ENCODE measurements at regions not wholly inside any gene's neighbourhood (a gene's known extent, or its start where the extent isn't known, plus 50 kb on each side); places are given as distances from the start of the nearest gene placed in this dataset.
A peak's percentile ranks its signal among the peaks of the same experiment; 100 is the strongest.

DNA sequence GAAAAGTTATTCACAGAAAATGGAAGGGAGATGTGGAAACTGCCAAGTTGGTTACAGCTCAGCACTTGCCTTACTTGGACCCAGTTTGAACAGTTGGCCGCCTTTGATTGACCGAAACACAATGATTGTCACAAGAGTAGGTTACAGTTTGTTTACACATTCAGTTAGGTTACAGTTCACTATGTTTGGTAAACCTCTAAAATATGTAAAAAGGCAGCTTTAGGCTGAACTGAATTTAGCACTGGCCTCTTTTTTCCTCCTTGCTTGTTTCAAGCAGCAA lies 116.2 kb downstream of the OLIG3 start:
- no peak for DNase-seq
- no peaks in the 10 kb centered on the region for H3K36me3 ChIP-seq (replicated peaks)
- H3K4me3 ChIP-seq (ENCODE audit: low read depth, low read length): no peak overlapping the region
- TF ChIP-seq, protein P1, sequence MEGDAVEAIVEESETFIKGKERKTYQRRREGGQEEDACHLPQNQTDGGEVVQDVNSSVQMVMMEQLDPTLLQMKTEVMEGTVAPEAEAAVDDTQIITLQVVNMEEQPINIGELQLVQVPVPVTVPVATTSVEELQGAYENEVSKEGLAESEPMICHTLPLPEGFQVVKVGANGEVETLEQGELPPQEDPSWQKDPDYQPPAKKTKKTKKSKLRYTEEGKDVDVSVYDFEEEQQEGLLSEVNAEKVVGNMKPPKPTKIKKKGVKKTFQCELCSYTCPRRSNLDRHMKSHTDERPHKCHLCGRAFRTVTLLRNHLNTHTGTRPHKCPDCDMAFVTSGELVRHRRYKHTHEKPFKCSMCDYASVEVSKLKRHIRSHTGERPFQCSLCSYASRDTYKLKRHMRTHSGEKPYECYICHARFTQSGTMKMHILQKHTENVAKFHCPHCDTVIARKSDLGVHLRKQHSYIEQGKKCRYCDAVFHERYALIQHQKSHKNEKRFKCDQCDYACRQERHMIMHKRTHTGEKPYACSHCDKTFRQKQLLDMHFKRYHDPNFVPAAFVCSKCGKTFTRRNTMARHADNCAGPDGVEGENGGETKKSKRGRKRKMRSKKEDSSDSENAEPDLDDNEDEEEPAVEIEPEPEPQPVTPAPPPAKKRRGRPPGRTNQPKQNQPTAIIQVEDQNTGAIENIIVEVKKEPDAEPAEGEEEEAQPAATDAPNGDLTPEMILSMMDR (IDR thresholded peaks at IDR 0.05; ENCODE audit: low read depth, low read length, missing control alignments): no peak
- no peaks in the 10 kb centered on the region for H3K27me3 ChIP-seq (replicated peaks)
- in situ Hi-C loops (cut with HindIII; ENCODE audit: low pct_ligation_motif_present, low sequenced_read_pairs): no loop called here
- no peak overlapping the region for H3K27ac ChIP-seq

- in situ Hi-C loops (cut with HindIII; ENCODE audit: low pct_ligation_motif_present, low sequenced_read_pairs): no loop called here
- TF ChIP-seq, protein P1 (IDR thresholded peaks at IDR 0.05; ENCODE audit: low read depth, low read length, missing control alignments): no peak
- DNase-seq: no peak
These were observed 120.9 kb downstream of the OLIG3 start for GRCh38 chr6:137373296-137373695.

DNA sequence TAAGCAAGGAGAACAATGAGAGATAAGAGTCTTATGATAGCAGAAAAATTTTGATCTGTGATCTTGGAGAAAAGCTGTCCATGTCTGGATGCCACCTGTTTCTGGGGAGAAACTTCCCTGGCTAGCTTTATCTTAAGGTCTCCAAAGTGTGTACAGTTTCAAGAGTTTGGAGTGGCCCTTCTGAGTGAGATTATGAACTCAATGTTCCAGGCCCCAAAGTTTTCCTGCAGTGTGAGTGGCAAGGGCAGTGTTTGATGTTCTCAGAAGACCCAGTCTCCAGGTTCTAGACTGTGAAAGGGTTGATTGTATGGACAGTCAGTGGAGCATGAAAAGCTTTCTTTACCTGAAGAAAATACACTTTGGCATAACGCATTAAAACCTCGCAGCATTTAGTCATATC lies 121.7 kb downstream of the OLIG3 start:
- Histone ChIP-seq H3K27me3 (replicated peaks) (no peaks in the 10 kb centered on the region), H3K4me3 (ENCODE audit: low read depth, low read length) (no peak overlapping the region), H3K36me3 (replicated peaks) (no peaks in the 10 kb centered on the region), H3K27ac (no peak overlapping the region)
- in situ Hi-C loops (cut with HindIII; ENCODE audit: low pct_ligation_motif_present, low sequenced_read_pairs): no loop called here
- DNase-seq: no peak
- TF ChIP-seq, protein P1 (IDR thresholded peaks at IDR 0.05; ENCODE audit: low read depth, low read length, missing control alignments): no peak

More at GRCh38 chr6:137373296-137373695, 120.9 kb downstream of the OLIG3 start:
- Histone ChIP-seq H3K4me3 (ENCODE audit: low read depth, low read length) (no peak overlapping the region), H3K36me3 (replicated peaks) (no peaks in the 10 kb centered on the region), H3K27me3 (replicated peaks) (no peaks in the 10 kb centered on the region), H3K27ac (no peak overlapping the region)

DNA sequence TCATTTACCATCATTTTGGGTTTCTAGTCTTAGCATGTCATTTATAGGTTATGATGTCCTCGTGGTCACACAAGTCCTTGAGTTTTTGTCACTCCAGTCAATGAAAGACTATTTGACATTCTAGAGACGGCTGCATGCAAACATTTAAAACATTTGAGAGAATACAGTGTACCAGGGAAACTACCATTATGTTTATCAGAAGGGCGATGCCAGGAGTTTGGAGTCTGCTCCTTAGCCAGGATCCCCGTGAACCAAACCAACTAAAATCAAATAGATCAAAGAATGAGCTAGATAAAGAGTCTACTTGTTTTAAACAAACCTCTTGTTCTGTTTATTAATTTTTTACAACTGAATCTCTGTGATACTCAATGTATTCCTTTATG lies 122.6 kb downstream of the OLIG3 start:
- Histone ChIP-seq H3K36me3 (replicated peaks) (no peaks in the 10 kb centered on the region), H3K27ac (no peak overlapping the region), H3K27me3 (replicated peaks) (no peaks in the 10 kb centered on the region), H3K4me3 (ENCODE audit: low read depth, low read length) (no peak overlapping the region)
- no peak for DNase-seq
- in situ Hi-C loops (cut with HindIII; ENCODE audit: low pct_ligation_motif_present, low sequenced_read_pairs): no loop called here
- TF ChIP-seq, protein P1 (IDR thresholded peaks at IDR 0.05; ENCODE audit: low read depth, low read length, missing control alignments): no peak

DNA sequence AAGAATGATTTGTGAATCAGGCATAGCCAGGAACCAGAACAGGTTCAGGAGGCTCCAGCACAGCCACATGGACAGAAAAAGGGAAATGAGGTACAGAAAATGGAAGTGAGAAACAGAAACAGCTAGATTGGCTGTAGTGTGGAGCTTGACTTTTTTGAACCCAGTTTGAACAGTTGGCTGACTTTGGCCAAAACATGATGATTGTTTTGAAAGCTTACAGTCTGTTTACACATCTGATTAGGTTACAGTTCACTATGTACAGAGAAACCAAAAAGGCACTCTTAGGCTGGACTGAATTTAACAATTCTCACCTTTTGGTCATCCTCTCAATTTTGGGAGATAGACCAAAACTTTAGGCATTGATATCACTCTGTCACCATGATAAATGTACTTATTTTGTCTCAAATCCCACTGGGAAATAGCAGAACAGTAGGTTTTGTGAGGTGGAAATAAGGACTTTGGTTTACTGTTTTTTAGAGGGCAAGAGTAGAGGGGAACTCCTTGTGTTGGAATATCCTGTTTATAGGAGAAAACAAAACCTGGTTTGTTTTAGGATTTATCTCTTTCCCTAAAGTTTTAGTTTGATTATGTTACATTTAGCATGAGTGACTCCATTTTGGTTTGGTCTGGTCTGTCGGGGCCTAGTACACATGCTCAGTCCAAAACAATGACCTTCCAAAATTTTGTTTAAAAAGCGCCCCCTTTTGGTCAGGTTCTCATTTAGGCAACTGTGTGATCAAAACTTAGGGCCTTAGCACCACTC lies 123.1 kb downstream of the OLIG3 start:
- no peak overlapping the region for H3K27ac ChIP-seq
- in situ Hi-C loops (cut with HindIII; ENCODE audit: low pct_ligation_motif_present, low sequenced_read_pairs): no loop called here
- no peak overlapping the region for H3K4me3 ChIP-seq (ENCODE audit: low read depth, low read length)
- no peaks in the 10 kb centered on the region for H3K36me3 ChIP-seq (replicated peaks)
- no peaks in the 10 kb centered on the region for H3K27me3 ChIP-seq (replicated peaks)
- no peak for DNase-seq
- TF ChIP-seq, protein P1 (IDR thresholded peaks at IDR 0.05; ENCODE audit: low read depth, low read length, missing control alignments): peak; percentile 22

GRCh38 chr6:137369136-137369535 lies 125.1 kb downstream of the OLIG3 start:
- Histone ChIP-seq H3K4me3 (ENCODE audit: low read depth, low read length) (no peak overlapping the region), H3K27ac (no peak overlapping the region), H3K27me3 (replicated peaks) (no peaks in the 10 kb centered on the region), H3K36me3 (replicated peaks) (no peaks in the 10 kb centered on the region)
- TF ChIP-seq, protein P1 (IDR thresholded peaks at IDR 0.05; ENCODE audit: low read depth, low read length, missing control alignments): no peak
- in situ Hi-C loops (cut with HindIII; ENCODE audit: low pct_ligation_motif_present, low sequenced_read_pairs): no loop called here
- no peak for DNase-seq

Data from brain microvascular endothelial cell (primary cell).